ENCODE measurements at regions not wholly inside any gene's neighbourhood (a gene's known extent, or its start where the extent isn't known, plus 50 kb on each side); places are given as distances from the start of the nearest gene placed in this dataset.

DNA sequence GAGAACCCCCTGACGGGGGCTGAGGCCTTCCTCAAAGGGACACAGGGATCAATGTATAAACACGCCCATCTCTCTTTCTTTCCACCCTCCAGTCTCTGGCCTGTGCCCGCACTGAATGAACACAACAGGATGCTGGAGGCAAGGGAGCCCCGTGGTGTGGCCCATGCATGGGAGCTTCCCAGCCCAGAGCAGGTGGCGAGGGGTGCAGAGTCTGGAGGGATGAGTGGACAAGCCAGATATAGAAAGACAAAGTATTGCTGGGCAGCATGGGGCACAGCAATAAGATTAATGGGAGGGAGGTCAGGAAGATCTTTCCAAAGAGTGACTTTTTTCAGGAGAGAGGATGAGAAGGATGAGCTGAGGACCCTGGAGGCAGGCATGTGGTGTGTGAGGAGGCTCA lies 103.7 kb downstream of the C5orf15 start:
- TF ChIP-seq, protein P1, sequence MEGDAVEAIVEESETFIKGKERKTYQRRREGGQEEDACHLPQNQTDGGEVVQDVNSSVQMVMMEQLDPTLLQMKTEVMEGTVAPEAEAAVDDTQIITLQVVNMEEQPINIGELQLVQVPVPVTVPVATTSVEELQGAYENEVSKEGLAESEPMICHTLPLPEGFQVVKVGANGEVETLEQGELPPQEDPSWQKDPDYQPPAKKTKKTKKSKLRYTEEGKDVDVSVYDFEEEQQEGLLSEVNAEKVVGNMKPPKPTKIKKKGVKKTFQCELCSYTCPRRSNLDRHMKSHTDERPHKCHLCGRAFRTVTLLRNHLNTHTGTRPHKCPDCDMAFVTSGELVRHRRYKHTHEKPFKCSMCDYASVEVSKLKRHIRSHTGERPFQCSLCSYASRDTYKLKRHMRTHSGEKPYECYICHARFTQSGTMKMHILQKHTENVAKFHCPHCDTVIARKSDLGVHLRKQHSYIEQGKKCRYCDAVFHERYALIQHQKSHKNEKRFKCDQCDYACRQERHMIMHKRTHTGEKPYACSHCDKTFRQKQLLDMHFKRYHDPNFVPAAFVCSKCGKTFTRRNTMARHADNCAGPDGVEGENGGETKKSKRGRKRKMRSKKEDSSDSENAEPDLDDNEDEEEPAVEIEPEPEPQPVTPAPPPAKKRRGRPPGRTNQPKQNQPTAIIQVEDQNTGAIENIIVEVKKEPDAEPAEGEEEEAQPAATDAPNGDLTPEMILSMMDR (conservative IDR thresholded peaks at IDR 0.05 in 1 of 2, IDR thresholded peaks at IDR 0.05 in 1 of 2; ENCODE audit: low read depth in 1 of 2, low read length in 2 of 2): no peak
- no peak for TF ChIP-seq EZH2 (IDR thresholded peaks at IDR 0.05; ENCODE audit: low read length, missing control alignments)

Data from fibroblast of lung (primary cell).